ENCODE measurements at regions not wholly inside any gene's neighbourhood (a gene's known extent, or its start where the extent isn't known, plus 50 kb on each side); places are given as distances from the start of the nearest gene placed in this dataset.
A peak's percentile ranks its signal among the peaks of the same experiment; 100 is the strongest.

DNA sequence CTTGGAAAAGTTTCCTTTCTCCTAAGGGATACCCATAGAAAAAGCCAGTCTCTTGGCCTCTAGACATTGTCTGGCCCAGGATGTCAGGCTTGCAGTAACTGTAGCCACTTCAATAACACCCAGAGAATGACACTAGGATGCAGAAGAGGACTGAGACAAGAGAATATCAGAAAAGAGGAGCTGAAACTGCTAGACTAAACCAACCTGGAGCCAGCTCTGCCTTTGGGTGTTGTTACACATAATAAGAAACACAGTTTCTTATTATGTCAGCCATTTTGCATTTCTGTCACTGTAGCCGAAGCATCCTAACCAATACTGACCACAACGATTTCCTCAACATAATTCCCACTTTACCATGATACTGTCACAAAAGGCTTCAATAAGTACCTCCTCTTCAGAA lies 72.2 kb upstream of the RCN1 start:
- POLR2A ChIA-PET = no interaction called here
- Mint-ChIP-seq H3K36me3 (no peaks in the 10 kb centered on the region), H3K4me1 (ENCODE audit: low read depth) (no peaks in the 10 kb centered on the region), H3K27ac (no peak overlapping the region), H3K27me3 (peaks cover 15% of the 10 kb centered on the region), H3K9me3 (peaks cover 2% of the 10 kb centered on the region), H3K4me3 (no peak overlapping the region)
- no peak for DNase-seq
- CTCF ChIA-PET = no interaction called here
- intact Hi-C loops (cut with micrococcal nuclease) = no loop called here

DNA sequence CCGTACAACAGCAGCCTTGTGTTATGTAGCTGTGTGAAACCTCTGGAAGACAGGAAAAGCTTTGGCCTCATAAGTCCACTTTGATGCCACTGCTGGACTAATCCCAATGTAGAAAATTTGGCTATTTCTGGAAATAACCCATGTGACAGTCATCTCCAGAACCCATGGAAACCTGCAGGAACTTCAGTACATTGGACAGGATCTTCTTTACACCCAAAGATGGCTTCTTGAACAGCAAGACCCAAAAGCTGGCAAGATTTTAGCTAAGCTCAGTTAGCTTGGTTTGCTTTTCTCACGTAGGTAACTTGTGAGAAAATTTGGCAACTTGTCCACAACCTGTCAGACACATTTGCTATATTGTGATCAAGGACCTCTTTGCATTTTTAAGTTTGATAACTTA lies 74.8 kb upstream of the RCN1 start:
- DNase-seq = no peak
- no peak overlapping the region for H3K27ac Mint-ChIP-seq
- peaks cover 16% of the 10 kb centered on the region for H3K27me3 Mint-ChIP-seq
- no peak overlapping the region for H3K4me3 Mint-ChIP-seq
- no peaks in the 10 kb centered on the region for H3K4me1 Mint-ChIP-seq (ENCODE audit: low read depth)
- intact Hi-C loops (cut with micrococcal nuclease) = no loop called here
- H3K36me3 Mint-ChIP-seq = no peaks in the 10 kb centered on the region
- ChIA-PET POLR2A (no interaction called here), CTCF (interaction anchor here (1.3 to 1.6 kb wide), 2 partner anchors 9 to 12 kb away, joined by 5 read pairs; no protein-coding TSS in a partner anchor)
- H3K9me3 Mint-ChIP-seq = peaks cover 2% of the 10 kb centered on the region

DNA sequence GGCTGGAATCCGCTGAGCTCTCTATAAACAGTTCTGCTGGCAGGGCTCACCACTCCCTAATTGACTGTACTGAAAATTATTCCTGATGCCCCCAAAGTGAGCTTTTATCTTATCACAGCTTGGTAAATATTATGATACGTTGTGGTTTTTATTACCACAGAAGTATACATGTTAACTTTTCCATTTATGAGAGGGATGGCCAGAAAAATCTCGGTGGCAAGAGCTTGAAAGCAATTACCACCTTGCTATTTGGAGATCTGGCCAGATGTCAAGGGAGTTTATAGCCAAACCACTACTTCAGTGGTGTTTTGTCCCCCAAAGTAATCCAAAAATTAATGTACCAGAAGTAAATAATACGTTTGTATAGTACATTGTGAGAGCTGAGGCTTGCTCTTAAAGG lies 75.4 kb upstream of the RCN1 start:
- no peaks in the 10 kb centered on the region for H3K4me1 Mint-ChIP-seq (ENCODE audit: low read depth)
- POLR2A ChIA-PET = no interaction called here
- H3K4me3 Mint-ChIP-seq = no peak overlapping the region
- no peaks in the 10 kb centered on the region for H3K36me3 Mint-ChIP-seq
- H3K27me3 Mint-ChIP-seq = peaks cover 23% of the 10 kb centered on the region
- DNase-seq = no peak
- H3K9me3 Mint-ChIP-seq = peaks cover 2% of the 10 kb centered on the region
- no peak overlapping the region for H3K27ac Mint-ChIP-seq
- intact Hi-C loops (cut with micrococcal nuclease) = no loop called here
- CTCF ChIA-PET = interaction anchor here (1.3 to 1.6 kb wide), 2 partner anchors 8 to 12 kb away, joined by 5 read pairs; no protein-coding TSS in a partner anchor

DNA sequence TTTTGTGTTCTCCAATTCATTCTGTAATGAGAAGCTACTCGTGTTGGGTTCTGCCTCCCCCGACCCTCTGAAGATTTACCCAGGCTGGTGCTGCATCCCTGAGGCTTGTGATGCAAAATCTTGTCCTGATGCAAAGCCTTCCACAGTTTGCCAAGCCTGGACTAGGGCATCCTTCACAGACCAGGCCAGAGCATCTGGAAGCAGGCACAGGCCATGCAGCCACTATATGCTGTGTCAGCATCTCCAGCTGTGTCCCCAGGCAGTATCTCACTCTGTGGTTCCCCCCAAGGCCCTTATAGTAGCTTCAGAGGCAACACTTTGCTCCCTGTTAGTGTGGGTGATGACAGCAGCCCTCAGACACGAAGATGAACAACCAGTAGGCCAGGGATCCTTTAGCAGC lies 77.3 kb upstream of the RCN1 start:
- DNase-seq = no peak
- Mint-ChIP-seq H3K36me3 (no peaks in the 10 kb centered on the region), H3K4me3 (no peak overlapping the region), H3K9me3 (no peaks in the 10 kb centered on the region), H3K4me1 (ENCODE audit: low read depth) (no peaks in the 10 kb centered on the region), H3K27ac (no peak overlapping the region), H3K27me3 (peaks cover 33% of the 10 kb centered on the region)
- intact Hi-C loops (cut with micrococcal nuclease) = no loop called here
- ChIA-PET POLR2A (no interaction called here), CTCF (interaction anchor here (0.8 kb wide), 1 partner anchor 678 kb away, joined by 3 read pairs; no protein-coding TSS in a partner anchor)

DNA sequence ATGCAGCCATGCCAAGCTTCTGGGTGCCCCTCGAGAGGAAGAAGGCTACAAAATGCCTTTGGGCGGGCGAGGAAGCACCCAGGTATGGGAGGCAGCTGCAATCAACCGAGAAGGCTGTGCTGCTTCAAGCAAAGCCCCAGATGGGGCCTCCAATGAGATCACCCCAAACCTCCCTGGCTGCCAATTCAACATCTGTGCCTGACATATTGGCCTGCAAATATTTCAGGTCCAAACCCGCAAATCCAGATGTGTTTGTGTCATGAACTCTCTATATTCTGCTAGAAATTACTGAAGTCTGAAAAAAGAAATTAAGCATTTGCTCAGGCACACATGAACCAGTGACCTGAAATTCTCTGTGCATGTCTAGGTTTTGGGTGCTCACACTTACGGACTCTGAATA lies 78.8 kb upstream of the RCN1 start:
- no peaks in the 10 kb centered on the region for H3K4me1 Mint-ChIP-seq (ENCODE audit: low read depth)
- no peak for DNase-seq
- no peaks in the 10 kb centered on the region for H3K36me3 Mint-ChIP-seq
- POLR2A ChIA-PET = no interaction called here
- no peak overlapping the region for H3K27ac Mint-ChIP-seq
- CTCF ChIA-PET = no interaction called here
- intact Hi-C loops (cut with micrococcal nuclease) = no loop called here
- peaks cover 33% of the 10 kb centered on the region for H3K27me3 Mint-ChIP-seq
- no peaks in the 10 kb centered on the region for H3K9me3 Mint-ChIP-seq
- H3K4me3 Mint-ChIP-seq = no peak overlapping the region

DNA sequence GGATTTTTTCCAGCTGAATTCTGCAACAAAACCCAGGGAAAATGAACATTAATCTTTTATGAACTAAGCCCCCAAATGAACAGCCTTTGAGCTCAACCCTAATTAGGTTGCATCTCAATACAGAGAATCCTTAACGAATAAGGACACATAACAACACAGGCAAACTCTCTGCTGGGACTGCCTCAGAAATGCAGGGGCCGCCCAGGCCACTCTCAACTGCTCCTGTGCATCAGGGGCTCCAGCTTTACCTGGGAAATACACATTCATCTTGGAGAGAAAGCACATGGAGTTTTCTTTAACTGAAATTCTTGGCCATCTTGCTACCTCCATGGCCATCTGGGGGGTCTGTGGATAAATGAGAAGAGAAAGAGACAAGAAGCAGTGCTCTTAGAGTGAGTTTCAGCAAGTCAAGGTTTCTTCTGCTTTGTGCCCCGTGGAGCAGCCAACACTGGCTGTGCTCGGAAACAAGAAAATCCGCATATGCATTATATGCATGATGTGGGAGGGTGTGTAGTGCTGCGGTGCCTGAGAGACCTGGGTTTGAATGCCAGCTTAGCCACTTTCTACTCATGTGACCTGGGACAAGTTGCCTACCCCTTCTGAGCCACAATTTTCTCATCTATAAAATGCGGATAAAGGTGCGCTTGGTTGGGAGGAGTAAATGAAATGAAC lies 81.9 kb upstream of the RCN1 start:
- intact Hi-C loops (cut with micrococcal nuclease) = no loop called here
- no peak overlapping the region for H3K27ac Mint-ChIP-seq
- DNase-seq = no peak
- H3K36me3 Mint-ChIP-seq = no peaks in the 10 kb centered on the region
- H3K27me3 Mint-ChIP-seq = peaks cover 26% of the 10 kb centered on the region
- no peak overlapping the region for H3K4me3 Mint-ChIP-seq
- H3K9me3 Mint-ChIP-seq = no peaks in the 10 kb centered on the region
- POLR2A ChIA-PET = no interaction called here
- no peaks in the 10 kb centered on the region for H3K4me1 Mint-ChIP-seq (ENCODE audit: low read depth)
- CTCF ChIA-PET = no interaction called here

DNA sequence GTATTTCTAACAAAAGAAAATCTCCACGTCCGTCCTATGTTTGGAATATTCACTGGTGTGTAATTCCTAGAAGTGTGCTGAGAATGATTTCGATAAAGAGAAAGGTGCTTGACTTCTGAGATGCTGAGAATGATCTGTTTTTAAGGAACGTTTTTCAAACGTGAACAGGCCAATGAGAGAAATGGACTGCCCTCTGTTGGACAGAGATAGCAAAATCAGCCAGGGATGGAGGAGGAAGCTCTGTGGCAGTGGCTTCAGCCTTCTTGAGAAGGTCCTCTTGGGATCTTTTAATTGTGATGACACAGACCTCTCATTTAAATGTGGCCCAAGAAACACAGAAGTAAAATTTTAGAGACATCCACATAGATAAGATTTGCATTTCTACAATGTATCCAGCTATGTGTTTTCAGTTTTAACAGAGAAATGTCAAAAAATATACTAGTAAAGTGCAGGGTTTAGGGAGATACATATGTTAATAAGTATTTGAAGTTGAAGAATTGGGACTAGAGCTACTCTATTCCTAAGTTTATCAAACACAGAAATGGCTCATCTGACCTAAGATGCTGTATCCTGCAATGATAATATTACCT lies 84.0 kb upstream of the RCN1 start:
- CTCF ChIA-PET = interaction anchor here (0.6 to 1.6 kb wide), 13 partner anchors 9 to 901 kb away, joined by 3 to 7 read pairs (median 4); no protein-coding TSS in a partner anchor
- POLR2A ChIA-PET = no interaction called here
- DNase-seq = peak; percentile 20
- Mint-ChIP-seq H3K36me3 (no peaks in the 10 kb centered on the region), H3K27ac (no peak overlapping the region), H3K27me3 (peaks cover 30% of the 10 kb centered on the region), H3K9me3 (no peaks in the 10 kb centered on the region), H3K4me1 (ENCODE audit: low read depth) (no peaks in the 10 kb centered on the region), H3K4me3 (no peak overlapping the region)
- intact Hi-C loops (cut with micrococcal nuclease) = loop anchor here (1.0 kb wide), 1 partner anchor 610 kb away; no protein-coding TSS in a partner anchor

DNA sequence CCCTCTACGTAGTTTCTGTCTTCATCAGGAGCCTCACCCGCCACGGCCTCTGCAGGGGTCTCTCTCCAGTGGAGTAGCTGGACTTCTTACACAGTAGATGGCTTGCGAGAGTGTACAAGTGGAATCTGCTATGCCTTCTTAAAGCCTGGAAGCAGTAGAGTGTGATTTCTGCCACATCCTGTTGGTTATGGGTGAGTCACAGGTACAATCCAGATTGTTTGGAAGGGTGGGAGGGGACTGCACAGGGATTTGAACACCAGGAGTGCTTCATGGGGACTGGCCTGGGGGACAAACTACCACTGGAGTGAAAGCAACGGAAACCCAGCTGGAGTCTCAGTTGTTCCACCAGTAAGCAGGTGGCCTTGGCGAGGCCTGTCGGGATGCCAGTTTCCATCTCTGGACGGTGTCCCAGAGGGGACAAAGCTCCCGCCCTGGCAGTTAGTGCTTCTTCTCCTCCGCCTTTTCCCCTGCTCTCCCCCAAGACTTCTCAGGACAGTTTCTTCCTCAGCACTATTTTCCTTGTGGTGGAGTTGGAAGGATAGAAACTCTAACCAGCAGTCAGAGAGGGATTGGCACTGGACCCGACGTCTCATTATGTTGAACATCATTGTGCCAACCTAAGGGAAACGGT lies 85.0 kb upstream of the RCN1 start:
- no peaks in the 10 kb centered on the region for H3K9me3 Mint-ChIP-seq
- H3K4me3 Mint-ChIP-seq = no peak overlapping the region
- H3K4me1 Mint-ChIP-seq (ENCODE audit: low read depth) = no peaks in the 10 kb centered on the region
- peaks cover 26% of the 10 kb centered on the region for H3K27me3 Mint-ChIP-seq
- POLR2A ChIA-PET = no interaction called here
- DNase-seq = no peak
- no peak overlapping the region for H3K27ac Mint-ChIP-seq
- H3K36me3 Mint-ChIP-seq = no peaks in the 10 kb centered on the region
- intact Hi-C loops (cut with micrococcal nuclease) = no loop called here
- CTCF ChIA-PET = interaction anchor here (1.3 kb wide), 1 partner anchor 43 kb away, joined by 3 read pairs; no protein-coding TSS in a partner anchor

DNA sequence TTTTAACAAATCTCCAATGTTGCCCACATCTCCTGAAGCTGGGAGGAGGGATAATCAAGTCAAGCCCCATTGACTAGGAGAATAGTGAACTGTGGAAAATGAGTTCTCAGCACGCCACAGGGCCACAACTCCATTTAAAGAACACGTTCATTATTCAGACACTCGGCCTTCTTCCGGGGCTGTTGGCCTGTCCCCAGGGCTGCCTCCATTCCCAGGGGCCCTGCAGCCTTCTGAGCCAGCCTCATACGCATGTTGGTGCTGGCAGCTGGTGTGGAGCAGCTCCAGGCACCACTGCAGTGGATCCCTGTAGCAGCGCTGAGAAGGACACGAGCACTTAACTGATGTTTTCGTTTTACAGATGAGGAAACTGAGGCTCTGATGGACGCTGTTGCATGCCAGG lies 87.5 kb upstream of the RCN1 start:
- H3K36me3 Mint-ChIP-seq = no peaks in the 10 kb centered on the region
- CTCF ChIA-PET = interaction anchor here (1.0 to 1.2 kb wide), 2 partner anchors 13 to 897 kb away, joined by 3 to 5 read pairs; no protein-coding TSS in a partner anchor
- no peaks in the 10 kb centered on the region for H3K4me1 Mint-ChIP-seq (ENCODE audit: low read depth)
- no peak overlapping the region for H3K27ac Mint-ChIP-seq
- peaks cover 11% of the 10 kb centered on the region for H3K27me3 Mint-ChIP-seq
- H3K9me3 Mint-ChIP-seq = no peaks in the 10 kb centered on the region
- POLR2A ChIA-PET = no interaction called here
- no peak overlapping the region for H3K4me3 Mint-ChIP-seq
- intact Hi-C loops (cut with micrococcal nuclease) = no loop called here
- no peak for DNase-seq

DNA sequence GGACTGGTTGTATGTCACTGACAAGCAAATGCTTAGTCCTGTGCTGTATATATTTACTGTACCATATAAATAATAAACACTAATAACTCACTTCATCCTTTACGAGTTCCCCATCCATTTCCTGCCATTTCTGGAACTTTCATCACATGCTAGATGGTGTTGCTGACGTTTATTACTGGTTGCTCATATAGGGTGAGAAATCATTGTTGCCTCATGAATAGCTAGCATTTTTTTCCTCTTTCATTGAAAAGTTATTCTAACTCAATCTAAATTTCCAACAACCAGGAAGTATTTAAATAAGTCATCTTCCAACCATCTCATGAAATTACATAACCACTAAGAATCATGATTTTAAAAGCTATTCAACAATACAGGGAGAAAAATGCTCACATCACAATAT lies 88.6 kb upstream of the RCN1 start:
- no peak for DNase-seq
- ChIA-PET CTCF (interaction anchor here (1.2 kb wide), 1 partner anchor 896 kb away, joined by 3 read pairs; no protein-coding TSS in a partner anchor), POLR2A (no interaction called here)
- no peaks in the 10 kb centered on the region for H3K36me3 Mint-ChIP-seq
- no peaks in the 10 kb centered on the region for H3K9me3 Mint-ChIP-seq
- no peak overlapping the region for H3K4me3 Mint-ChIP-seq
- intact Hi-C loops (cut with micrococcal nuclease) = no loop called here
- no peaks in the 10 kb centered on the region for H3K4me1 Mint-ChIP-seq (ENCODE audit: low read depth)
- peaks cover 10% of the 10 kb centered on the region for H3K27me3 Mint-ChIP-seq
- no peak overlapping the region for H3K27ac Mint-ChIP-seq

DNA sequence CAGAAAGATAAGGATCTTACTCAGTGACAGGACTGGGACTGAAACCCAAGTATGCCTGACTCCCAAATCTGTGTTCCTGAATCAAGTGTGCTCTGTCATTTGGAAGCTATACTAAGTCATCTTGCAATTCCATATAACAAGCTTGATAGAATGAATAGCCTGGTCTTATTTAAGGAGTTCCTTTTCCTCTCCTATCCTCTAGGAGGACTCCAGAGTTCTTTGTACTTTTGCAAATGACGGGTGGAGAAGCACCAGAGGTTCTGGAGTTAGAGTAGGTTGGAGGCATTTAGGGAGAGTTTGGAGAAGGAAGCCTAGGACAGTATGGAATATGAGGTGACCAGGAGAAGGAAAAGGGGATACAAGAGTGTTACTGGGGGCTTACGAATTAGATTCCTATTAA lies 92.9 kb upstream of the RCN1 start:
- intact Hi-C loops (cut with micrococcal nuclease) = no loop called here

DNA sequence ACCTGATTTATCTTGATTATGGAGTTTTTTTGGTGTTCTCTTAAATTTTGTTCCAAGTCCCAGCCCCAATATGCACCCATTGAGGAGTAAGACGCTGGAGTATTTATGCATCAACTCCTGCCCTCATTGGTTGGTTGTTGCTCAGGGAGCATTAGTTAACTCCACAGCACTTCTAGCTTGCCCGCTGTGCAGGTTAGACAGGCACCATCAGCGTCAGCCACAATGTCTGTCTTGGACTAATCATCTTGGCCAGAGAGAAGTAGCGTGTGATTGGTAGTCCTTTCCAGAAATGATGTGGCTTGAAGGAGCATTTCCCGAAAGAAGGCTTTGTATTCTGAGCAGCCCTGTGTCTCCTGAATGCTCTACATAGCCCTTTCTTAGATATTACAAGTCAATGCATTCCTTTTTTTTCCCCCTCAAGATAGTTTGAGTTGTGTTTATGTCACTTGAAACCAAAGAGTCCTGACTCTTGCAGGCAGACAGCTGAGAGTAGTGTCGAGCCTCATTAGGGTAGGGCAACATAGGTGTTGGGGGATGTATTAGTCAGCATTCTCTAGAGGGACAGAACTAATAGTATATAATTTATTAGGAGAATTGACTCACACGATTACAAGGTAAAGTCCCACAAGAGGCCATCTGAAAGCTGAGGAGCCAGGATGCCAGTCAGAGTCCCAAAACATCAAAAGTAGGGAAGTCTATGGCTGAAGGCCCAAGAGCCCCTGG lies 94.6 kb upstream of the RCN1 start:
- no peaks in the 10 kb centered on the region for H3K27me3 Mint-ChIP-seq
- peaks cover 17% of the 10 kb centered on the region for H3K4me1 Mint-ChIP-seq (ENCODE audit: low read depth)
- no peaks in the 10 kb centered on the region for H3K9me3 Mint-ChIP-seq
- no peak overlapping the region for H3K4me3 Mint-ChIP-seq
- no peak overlapping the region for H3K27ac Mint-ChIP-seq
- DNase-seq = no peak
- CTCF ChIA-PET = interaction anchor here (1.0 to 1.5 kb wide), 3 partner anchors 11 to 56 kb away, joined by 3 to 5 read pairs (median 4); no protein-coding TSS in a partner anchor
- POLR2A ChIA-PET = no interaction called here
- intact Hi-C loops (cut with micrococcal nuclease) = no loop called here
- no peaks in the 10 kb centered on the region for H3K36me3 Mint-ChIP-seq

More for the DNA sequence above, 92.9 kb upstream of the RCN1 start:
- no peak overlapping the region for H3K27ac Mint-ChIP-seq
- DNase-seq = no peak
- POLR2A ChIA-PET = no interaction called here
- H3K4me3 Mint-ChIP-seq = no peak overlapping the region
- peaks cover 6% of the 10 kb centered on the region for H3K27me3 Mint-ChIP-seq
- no peaks in the 10 kb centered on the region for H3K9me3 Mint-ChIP-seq
- no peaks in the 10 kb centered on the region for H3K36me3 Mint-ChIP-seq
- CTCF ChIA-PET = no interaction called here
- H3K4me1 Mint-ChIP-seq (ENCODE audit: low read depth) = peaks cover 17% of the 10 kb centered on the region

Data from activated CD4-positive, alpha-beta memory T cell treated with anti-CD3 and anti-CD28 coated beads for 36 hours (primary cell).